HG02610 (cell line): ENCODE measurements at regions not wholly inside any gene's neighbourhood (a gene's known extent, or its start where the extent isn't known, plus 50 kb on each side); places are given as distances from the start of the nearest gene placed in this dataset.

Experiments used
- ATAC-seq: cut with Tn5 transposase; IDR thresholded peaks from one replicate; pipeline ENCODE4 v1.9.1; 2021; ENCODE audit warnings: mild to moderate bottlenecking, moderate library complexity; ENCODE audit not compliant: unreplicated experiment

GRCh38 chr5:30620481-30621085 is 572.9 kb upstream of the CDH6 start:
- no peak for ATAC-seq

DNA sequence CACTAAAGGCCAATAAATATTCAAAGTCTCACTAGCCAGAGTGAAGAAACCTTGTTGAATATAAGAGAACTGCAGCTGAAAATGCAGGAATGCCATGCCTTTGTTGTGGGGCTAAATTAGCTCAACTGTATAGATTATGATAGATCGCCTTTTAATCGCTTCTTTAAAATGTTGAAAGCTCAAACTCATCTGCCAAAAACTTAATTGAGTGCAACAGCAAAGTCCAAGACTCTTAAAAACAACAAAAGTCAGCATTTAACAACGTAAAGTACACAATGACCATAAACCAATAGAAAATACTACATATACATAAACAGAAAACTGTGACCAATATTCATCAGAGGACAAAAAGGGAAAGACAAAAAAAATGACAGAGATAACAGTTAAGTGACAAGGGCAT is 585.0 kb upstream of the CDH6 start:
- ATAC-seq = no peak

- ATAC-seq = no peak
These were observed 586.1 kb upstream of the CDH6 start for GRCh38 chr5:30607301-30607894.

- ATAC-seq = no peak
These were observed 587.7 kb upstream of the CDH6 start for GRCh38 chr5:30605693-30606268.

DNA sequence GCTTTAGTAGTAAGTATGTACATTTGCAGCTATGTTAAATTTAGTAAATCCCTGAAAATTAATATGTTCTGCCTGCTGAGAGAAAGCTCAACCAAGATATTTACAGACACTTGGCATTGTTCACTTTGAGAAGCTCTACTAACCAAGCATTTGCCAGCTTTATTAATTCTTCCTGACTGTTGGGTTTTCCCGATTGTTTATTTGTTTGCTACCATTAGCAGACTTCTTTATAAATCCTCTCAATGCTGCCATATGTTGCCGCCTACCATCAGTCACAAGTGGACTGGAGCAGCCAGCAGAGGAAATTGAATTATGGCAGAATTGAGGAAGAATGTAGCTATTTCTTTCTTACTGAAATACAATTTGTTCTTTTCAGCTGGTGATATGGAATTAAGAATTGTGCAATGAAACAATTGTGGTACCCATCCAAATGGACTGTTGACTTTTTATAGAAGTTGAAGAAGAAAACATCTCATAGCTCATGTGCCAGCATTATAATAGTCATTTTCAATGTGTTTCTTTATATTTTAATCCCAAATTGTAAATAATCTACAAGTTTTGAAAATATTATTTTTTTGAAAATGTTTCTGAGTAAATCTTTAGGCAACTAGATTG is 588.7 kb upstream of the CDH6 start:
- no peak for ATAC-seq

GRCh38 chr5:30600892-30601291 is 592.6 kb upstream of the CDH6 start:
- ATAC-seq = no peak

DNA sequence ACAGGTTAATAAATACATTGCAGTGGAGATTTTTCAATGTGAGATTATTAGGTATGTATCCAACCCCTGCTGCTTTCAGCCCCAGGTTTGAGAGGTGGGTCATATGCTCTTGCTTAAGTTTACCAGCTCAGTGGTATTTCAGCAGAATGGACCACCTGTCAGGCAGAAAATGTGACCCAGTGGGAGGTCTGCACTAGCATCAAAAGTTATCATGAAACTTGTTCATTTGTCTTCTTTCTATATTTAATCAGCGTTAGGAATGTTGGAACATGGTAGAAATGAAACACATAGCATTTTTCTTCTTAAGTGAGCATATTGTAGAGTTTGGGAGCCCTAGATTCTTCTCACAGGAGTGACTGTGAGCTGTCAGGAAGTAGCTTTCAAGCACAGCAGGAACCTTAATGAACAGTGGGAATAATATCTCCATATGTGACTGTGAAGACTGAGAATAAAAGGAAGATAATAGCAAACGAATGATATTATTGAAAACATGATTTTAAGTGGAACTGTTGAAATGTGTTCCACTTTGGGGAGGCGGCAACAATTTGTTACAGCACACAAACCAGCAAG is 596.9 kb upstream of the CDH6 start:
- ATAC-seq = no peak

- ATAC-seq = no peak
These were observed 599.2 kb upstream of the CDH6 start for GRCh38 chr5:30594331-30594730.

GRCh38 chr5:30592833-30593232 is 600.7 kb upstream of the CDH6 start:
- ATAC-seq = no peak

DNA sequence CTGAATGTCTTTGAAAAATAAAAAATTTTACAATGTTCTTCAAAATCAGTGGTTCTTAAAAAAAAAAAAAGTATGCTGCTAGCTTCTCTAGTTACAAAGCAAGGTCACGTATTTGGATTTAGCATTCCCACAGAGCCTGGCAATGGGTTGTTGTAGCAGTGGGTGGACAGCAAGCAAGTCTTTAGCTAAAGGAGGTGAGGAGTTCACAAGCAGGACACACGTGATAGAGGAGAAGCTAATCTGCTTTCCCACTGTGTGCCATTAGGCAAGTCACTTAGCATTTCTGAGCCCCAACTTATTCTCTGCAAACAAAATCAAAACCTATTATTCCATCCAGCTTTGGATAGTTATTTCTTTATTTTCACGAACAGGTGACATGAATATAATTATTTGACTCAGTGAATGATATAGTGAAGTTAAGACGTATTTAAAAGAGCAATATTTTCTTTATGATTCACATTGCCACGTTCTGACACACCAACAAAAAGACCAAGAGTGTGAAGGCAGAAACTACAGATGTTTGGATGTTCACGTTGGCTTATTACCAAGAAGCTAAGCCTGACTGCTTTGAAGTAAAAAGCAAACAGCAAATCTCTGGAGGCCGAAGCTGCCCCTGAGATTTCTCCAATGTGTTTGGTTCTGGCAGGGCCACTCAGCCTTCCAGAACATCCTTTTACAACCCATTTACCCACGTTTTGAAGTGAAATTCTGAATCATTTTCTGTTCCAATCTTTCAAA is 612.1 kb upstream of the CDH6 start:
- ATAC-seq = no peak

- no peak for ATAC-seq
These were observed 618.7 kb upstream of the CDH6 start for GRCh38 chr5:30574761-30575160.

DNA sequence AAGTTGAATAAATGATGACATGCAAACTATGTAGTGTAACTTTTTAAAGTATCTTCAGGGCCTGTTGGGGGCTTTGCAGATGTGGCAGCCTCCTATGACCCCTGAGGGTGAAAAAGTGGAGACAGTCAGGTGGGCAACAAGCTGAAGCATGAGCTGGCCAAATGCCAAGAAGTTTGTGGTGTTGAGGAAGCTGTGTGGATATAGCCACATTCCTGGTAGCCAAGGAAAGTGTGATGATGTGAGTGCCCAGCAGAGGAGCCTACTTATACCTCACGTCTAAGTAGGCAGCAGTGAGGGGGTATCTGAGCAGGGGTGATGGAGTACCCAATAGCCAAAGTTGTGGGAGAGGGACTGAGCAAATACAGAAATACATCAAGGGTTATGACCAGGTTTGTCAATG is 621.2 kb upstream of the CDH6 start:
- ATAC-seq = no peak

- no peak for ATAC-seq
These were observed 631.7 kb upstream of the CDH6 start for GRCh38 chr5:30561771-30562170.

DNA sequence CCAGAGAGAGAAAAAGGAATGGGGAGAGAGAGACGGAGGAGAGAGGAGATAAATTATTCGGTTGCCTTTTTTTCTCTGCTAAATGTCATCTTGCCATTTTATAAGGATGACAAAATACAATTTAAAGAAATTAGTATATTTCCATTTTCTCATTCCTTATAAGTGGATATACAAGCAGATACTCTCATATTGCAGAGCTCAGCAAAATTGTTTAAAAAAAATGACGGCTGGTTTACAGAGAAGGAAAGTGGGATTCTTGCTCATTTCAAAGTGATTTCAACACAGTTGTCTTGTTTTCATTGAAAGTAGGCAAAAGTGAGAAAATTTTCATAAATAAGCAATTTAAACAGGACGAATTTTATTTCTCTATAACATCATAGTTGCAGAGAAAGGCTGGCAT is 641.9 kb upstream of the CDH6 start:
- ATAC-seq = no peak

- no peak for ATAC-seq
These were observed 644.7 kb upstream of the CDH6 start for GRCh38 chr5:30548580-30549305.

DNA sequence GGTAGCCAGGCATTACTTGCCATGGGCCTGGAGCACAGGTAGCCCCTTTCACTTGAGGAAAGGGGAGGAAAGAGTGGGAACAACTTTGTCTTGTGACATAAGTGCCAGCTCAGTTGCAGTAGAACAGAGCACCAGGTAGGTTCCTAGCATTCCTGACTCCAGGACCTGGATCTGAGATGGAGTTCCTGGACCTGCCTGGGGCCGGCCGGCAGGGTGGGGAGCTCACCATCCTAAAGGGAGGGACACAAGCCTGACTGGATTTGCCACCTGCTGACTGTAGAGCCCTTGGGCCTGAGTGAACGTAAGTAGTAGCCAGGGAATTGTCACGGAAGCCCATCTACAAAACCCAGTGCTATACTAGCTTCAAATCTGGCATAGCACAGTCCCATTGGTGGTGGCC is 653.3 kb upstream of the CDH6 start:
- ATAC-seq = no peak

DNA sequence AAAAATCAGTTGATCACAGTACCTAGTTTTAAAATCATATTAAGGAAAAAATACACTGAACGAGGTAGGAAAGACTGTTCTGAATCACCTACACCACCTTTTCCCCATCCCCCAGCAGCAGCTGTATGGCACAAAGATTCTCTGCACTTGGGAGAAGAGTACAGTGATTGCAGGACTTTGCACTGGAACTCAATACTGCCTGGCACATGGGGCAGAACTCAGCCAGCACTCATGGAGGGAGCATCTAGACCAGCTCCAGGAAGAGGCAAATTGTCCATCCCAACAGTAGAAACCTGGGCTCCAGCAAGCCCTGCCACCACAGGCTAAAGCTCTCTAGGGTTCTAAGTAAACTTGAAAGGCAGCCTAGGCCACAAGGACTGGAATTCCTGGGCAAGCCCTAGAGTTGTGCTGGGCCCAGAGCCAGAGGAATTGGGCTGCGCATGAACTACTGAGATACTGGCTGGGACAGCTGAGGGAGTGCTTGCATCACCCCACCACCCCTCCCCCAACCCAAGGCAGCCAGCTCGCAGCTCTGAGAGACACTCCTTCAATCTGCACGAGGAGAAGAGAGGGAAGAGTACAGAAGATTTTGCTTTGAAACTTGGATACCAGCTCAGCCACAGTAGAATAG is 654.4 kb upstream of the CDH6 start:
- no peak for ATAC-seq

- ATAC-seq = no peak
These were observed 668.1 kb upstream of the CDH6 start for GRCh38 chr5:30525353-30525752.

GRCh38 chr5:30524428-30524827 is 669.1 kb upstream of the CDH6 start:
- ATAC-seq = no peak

GRCh38 chr5:30523061-30523460 is 670.4 kb upstream of the CDH6 start:
- ATAC-seq = no peak
